Hepatocyte (in vitro differentiated cells): ENCODE measurements at regions not wholly inside any gene's neighbourhood (a gene's known extent, or its start where the extent isn't known, plus 50 kb on each side); places are given as distances from the start of the nearest gene placed in this dataset.

Experiments
- DNase-seq: peaks from one replicate; pipeline ENCODE4 v3.0.0-alpha.2; 2016; ENCODE audit warnings: low spot score
- H2AFZ ChIP-seq: fragments of 200-600 bp; sonication (generic); 2 replicates; pipeline ENCODE4 v1.6.0; 2016; ENCODE audit warnings: antibody characterized with exemption, mild to moderate bottlenecking
- H3K27ac ChIP-seq: fragments of 200-600 bp; sonication (generic); 2 replicates; pipeline ENCODE4 v1.5.1; 2016; ENCODE audit warnings: mild to moderate bottlenecking
- H3K27me3 ChIP-seq: fragments of 200-600 bp; sonication (generic); 2 replicates; pipeline ENCODE4 v1.6.1; 2016
- H3K36me3 ChIP-seq: fragments of 200-600 bp; sonication (generic); replicated peaks from 2 replicates; pipeline ENCODE4 v1.5.1; 2016; ENCODE audit warnings: low read depth; ENCODE audit not compliant: insufficient read depth
- H3K4me1 ChIP-seq: fragments of 200-600 bp; sonication (generic); 2 replicates; pipeline ENCODE4 v1.5.1; 2016; ENCODE audit warnings: mild to moderate bottlenecking, moderate library complexity; ENCODE audit not compliant: insufficient read depth
- H3K4me2 ChIP-seq: fragments of 200-600 bp; sonication (generic); 2 replicates; pipeline ENCODE4 v1.6.0; 2016
- H3K4me3 ChIP-seq: fragments of 200-600 bp; sonication (generic); 2 replicates; pipeline ENCODE4 v1.5.1; 2016; ENCODE audit warnings: mild to moderate bottlenecking
- H3K79me2 ChIP-seq: fragments of 200-600 bp; sonication (generic); 2 replicates; pipeline ENCODE4 v1.6.0; 2017; ENCODE audit warnings: mild to moderate bottlenecking
- H3K9me2 ChIP-seq: fragments of 200-600 bp; sonication (generic); replicated peaks from 2 replicates; pipeline ENCODE4 v1.6.0; 2017; ENCODE audit warnings: mild to moderate bottlenecking; ENCODE audit not compliant: insufficient read depth
- H3K9me3 ChIP-seq: fragments of 200-600 bp; sonication (generic); 2 replicates; pipeline ENCODE4 v1.5.1; 2016; ENCODE audit warnings: low read depth, mild to moderate bottlenecking
- H4K20me1 ChIP-seq: fragments of 200-600 bp; sonication (generic); 2 replicates; pipeline ENCODE4 v1.6.0; 2016; ENCODE audit warnings: mild to moderate bottlenecking; ENCODE audit not compliant: insufficient read depth, poor library complexity, severe bottlenecking
- CTCF ChIP-seq: fragments of 200-600 bp; sonication (generic); IDR thresholded peaks from 2 replicates; pipeline ENCODE4 v1.5.1; 2016; ENCODE audit warnings: antibody characterized with exemption, mild to moderate bottlenecking; ENCODE audit not compliant: poor library complexity
- EZH2 ChIP-seq: fragments of 200-600 bp; sonication (generic); IDR thresholded peaks from 2 replicates; pipeline ENCODE4 v1.6.1; 2016; ENCODE audit warnings: antibody characterized with exemption, mild to moderate bottlenecking, borderline replicate concordance
- EZH2phosphoT487 ChIP-seq: fragments of 200-600 bp; sonication (generic); IDR thresholded peaks from one replicate; pipeline ENCODE4 v1.6.1; 2018; ENCODE audit warnings: antibody characterized with exemption, mild to moderate bottlenecking, low read depth, moderate library complexity; ENCODE audit not compliant: unreplicated experiment, severe bottlenecking
- WGBS: methylation state at CpG from one replicate; pipeline ENCODE4 v1.1.6; 2016; ENCODE audit warnings: low lambda C conversion rate; ENCODE audit errors: missing lambda C conversion rate; 5-methylcytosine and 5-hydroxymethylcytosine counted together

DNA sequence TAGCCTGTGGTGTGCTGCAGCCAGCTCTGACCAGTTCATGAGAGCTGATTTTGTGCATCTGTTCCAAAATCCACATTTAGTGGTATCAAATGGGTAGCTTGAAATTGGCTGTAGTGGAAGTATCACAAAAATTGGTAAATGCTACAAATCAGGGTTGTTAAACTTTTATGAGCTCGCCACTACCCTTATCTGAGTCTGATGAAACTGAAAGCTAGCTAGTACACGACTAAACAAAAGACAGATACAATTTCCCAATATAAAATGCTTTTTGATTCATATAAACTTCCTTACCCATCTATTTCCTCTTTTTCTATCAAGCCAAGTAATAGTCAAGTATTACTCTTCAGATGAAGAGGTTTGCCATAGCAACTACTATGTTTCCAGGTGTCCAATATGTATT, 392.0 kb downstream of the TMEM161B start:
- no peaks in the 10 kb centered on the region for H3K4me1 ChIP-seq
- no peaks in the 10 kb centered on the region for H3K79me2 ChIP-seq
- no peaks in the 10 kb centered on the region for H3K9me2 ChIP-seq
- no peak overlapping the region for H3K27ac ChIP-seq
- H3K9me3 ChIP-seq: no peaks in the 10 kb centered on the region
- H3K27me3 ChIP-seq: no peaks in the 10 kb centered on the region
- TF ChIP-seq EZH2phosphoT487 (no peak), EZH2 (no peak), CTCF (no peak)
- H4K20me1 ChIP-seq: no peaks in the 10 kb centered on the region
- no peak for DNase-seq
- no peak overlapping the region for H2AFZ ChIP-seq
- H3K4me2 ChIP-seq: no peak overlapping the region
- 54% methylated on average over 2 of the region's 2 CpGs for WGBS
- H3K36me3 ChIP-seq: no peaks in the 10 kb centered on the region
- no peak overlapping the region for H3K4me3 ChIP-seq

- TF ChIP-seq EZH2phosphoT487 (no peak), CTCF (no peak), EZH2 (no peak)
- no peaks in the 10 kb centered on the region for H4K20me1 ChIP-seq
- H3K9me3 ChIP-seq: no peaks in the 10 kb centered on the region
- no peak overlapping the region for H2AFZ ChIP-seq
- no peak overlapping the region for H3K27ac ChIP-seq
- 82% methylated on average over 3 of the region's 3 CpGs for WGBS
- H3K36me3 ChIP-seq: no peaks in the 10 kb centered on the region
- H3K9me2 ChIP-seq: no peaks in the 10 kb centered on the region
- no peaks in the 10 kb centered on the region for H3K79me2 ChIP-seq
- no peak for DNase-seq
- no peak overlapping the region for H3K4me3 ChIP-seq
- H3K27me3 ChIP-seq: no peaks in the 10 kb centered on the region
- H3K4me1 ChIP-seq: no peaks in the 10 kb centered on the region
- no peak overlapping the region for H3K4me2 ChIP-seq
Measured at GRCh38 chr5:87872986-87873385, 395.7 kb downstream of the TMEM161B start.

GRCh38 chr5:87868792-87869191, 399.9 kb downstream of the TMEM161B start:
- Histone ChIP-seq H3K36me3 (no peaks in the 10 kb centered on the region), H3K4me1 (no peaks in the 10 kb centered on the region), H3K9me3 (no peaks in the 10 kb centered on the region), H4K20me1 (no peaks in the 10 kb centered on the region), H2AFZ (no peak overlapping the region), H3K79me2 (no peaks in the 10 kb centered on the region), H3K9me2 (no peaks in the 10 kb centered on the region), H3K27ac (no peak overlapping the region), H3K4me2 (no peak overlapping the region), H3K27me3 (no peaks in the 10 kb centered on the region), H3K4me3 (no peak overlapping the region)
- no peak for DNase-seq
- TF ChIP-seq EZH2phosphoT487 (no peak), EZH2 (no peak), CTCF (no peak)
- WGBS: 100% methylated on average over 1 of the region's 1 CpG

- Histone ChIP-seq H3K9me2 (no peaks in the 10 kb centered on the region), H3K27me3 (no peaks in the 10 kb centered on the region), H3K79me2 (no peaks in the 10 kb centered on the region), H3K27ac (no peak overlapping the region), H2AFZ (no peak overlapping the region), H3K4me3 (no peak overlapping the region), H3K36me3 (no peaks in the 10 kb centered on the region), H3K9me3 (no peaks in the 10 kb centered on the region), H3K4me1 (no peaks in the 10 kb centered on the region), H4K20me1 (no peaks in the 10 kb centered on the region), H3K4me2 (no peak overlapping the region)
- TF ChIP-seq EZH2phosphoT487 (no peak), EZH2 (no peak), CTCF (no peak)
- 73% methylated on average over 4 of the region's 4 CpGs for WGBS
- DNase-seq: no peak
Measured at GRCh38 chr5:87867281-87867680, 401.4 kb downstream of the TMEM161B start.
